Gastroesophageal sphincter (tissue), 4 donors: ENCODE measurements at regions not wholly inside any gene's neighbourhood (a gene's known extent, or its start where the extent isn't known, plus 50 kb on each side); places are given as distances from the start of the nearest gene placed in this dataset.

Experiments used
- ATAC-seq: fragments of 150-250 bp; one replicate; pipeline ENCODE4 v1.9.1; 2016; ENCODE audit warnings: mild to moderate bottlenecking, moderate library complexity
- H3K27ac ChIP-seq, 4 donors: fragments of 200-600 bp; sonication (generic) in 3 of 4; 1 replicate in 3 of 4; 2 replicates in 1 of 4; pipeline ENCODE4 v1.5.1; 2016 to 2019
- H3K27me3 ChIP-seq: fragments of 200-600 bp; sonication (generic); one replicate; pipeline ENCODE4 v1.5.1; 2019
- H3K36me3 ChIP-seq, 2 donors: fragments of 200-600 bp; sonication (generic); one replicate each; pipeline ENCODE4 v1.5.1; 2019; ENCODE audit warnings: control low read depth in 1 of 2
- H3K4me1 ChIP-seq, 3 donors: fragments of 200-600 bp; sonication (generic); 1 replicate in 2 of 3; 2 replicates in 1 of 3; pipeline ENCODE4 v1.5.1; 2016 to 2019; ENCODE audit warnings: control low read depth in 2 of 3
- H3K4me3 ChIP-seq, 2 donors: fragments of 200-600 bp; sonication (generic); one replicate each; pipeline ENCODE4 v1.5.1; 2019; ENCODE audit warnings: mild to moderate bottlenecking in 1 of 2, moderate library complexity in 1 of 2
- H3K9me3 ChIP-seq, 3 donors: fragments of 200-600 bp; sonication (generic); one replicate each; pipeline ENCODE4 v1.5.1; 2017 to 2019; ENCODE audit warnings: control low read depth in 2 of 3
- CTCF ChIP-seq, 4 experiments: fragments of 200-600 bp in 2 of 4; fragments of 450-650 bp in 2 of 4; sonication (generic) in 1 of 4; IDR thresholded peaks; one replicate each; pipeline ENCODE4 v1.5.1; 2017 to 2019; ENCODE audit warnings: antibody characterized with exemption in 4 of 4, mild to moderate bottlenecking in 2 of 4, moderate library complexity in 2 of 4
- EP300 ChIP-seq: sonication (generic); formaldehyde crosslinking; IDR thresholded peaks from one replicate; pipeline ENCODE4 v1.6.1; 2017; ENCODE audit warnings: antibody characterized with exemption, mild to moderate bottlenecking
- POLR2A ChIP-seq, 2 donors: fragments of 450-650 bp; IDR thresholded peaks; one replicate each; pipeline ENCODE4 v1.6.1; 2017; ENCODE audit warnings: antibody characterized with exemption in 2 of 2, mild to moderate bottlenecking in 2 of 2, moderate library complexity in 1 of 2
- POLR2AphosphoS5 ChIP-seq: sonication (generic); formaldehyde crosslinking; IDR thresholded peaks from one replicate; pipeline ENCODE4 v1.6.1; 2017; ENCODE audit warnings: antibody characterized with exemption
- WGBS, 2 donors: methylation state at CpG; one replicate each; pipeline ENCODE4 v1.1.5; 2018; ENCODE audit warnings: low coverage in 1 of 2; 5-methylcytosine and 5-hydroxymethylcytosine counted together

GRCh38 chr11:128297805-128298204, 289.6 kb downstream of the ETS1 start:
- no peak overlapping the region for H3K4me3 ChIP-seq
- TF ChIP-seq POLR2AphosphoS5 = no peak
- TF ChIP-seq POLR2A (IDR thresholded peaks at IDR 0.05) = no peak
- no peaks in the 10 kb centered on the region for H3K9me3 ChIP-seq
- H3K27me3 ChIP-seq = no peaks in the 10 kb centered on the region
- ATAC-seq = no peak
- no peaks in the 10 kb centered on the region for H3K36me3 ChIP-seq
- peak overlapping the region in 3 of 4 donors; percentile 18 to 43 (median 39) for H3K27ac ChIP-seq
- 46 to 50% methylated on average over 2 to 3 of the region's 3 CpGs for WGBS, 2 donors
- peaks cover 3 to 40% (median 20%) of the 10 kb centered on the region in 3 donors for H3K4me1 ChIP-seq

GRCh38 chr11:128297091-128297651, 290.2 kb downstream of the ETS1 start:
- 29 to 46% methylated on average over 4 of the region's 4 CpGs for WGBS, 2 donors
- TF ChIP-seq POLR2A (IDR thresholded peaks at IDR 0.05) = no peak
- no peak for TF ChIP-seq POLR2AphosphoS5
- TF ChIP-seq EP300 = no peak
- TF ChIP-seq CTCF (IDR thresholded peaks at IDR 0.05) = no peak
- H3K4me3 ChIP-seq = no peak overlapping the region
- H3K9me3 ChIP-seq = no peaks in the 10 kb centered on the region
- H3K27ac ChIP-seq = peak overlapping the region in 2 of 4 donors; percentile 13 to 39
- H3K27me3 ChIP-seq = no peaks in the 10 kb centered on the region
- ATAC-seq = no peak
- H3K4me1 ChIP-seq = peaks cover 3 to 40% (median 20%) of the 10 kb centered on the region in 3 donors
- H3K36me3 ChIP-seq = no peaks in the 10 kb centered on the region

- ATAC-seq = no peak
- Histone ChIP-seq H3K4me3 (no peak overlapping the region), H3K27me3 (no peaks in the 10 kb centered on the region), H3K36me3 (no peaks in the 10 kb centered on the region), H3K27ac (no peak overlapping the region), H3K4me1 (peaks cover 3 to 56% (median 25%) of the 10 kb centered on the region in 3 donors), H3K9me3 (no peaks in the 10 kb centered on the region)
- 63 to 71% methylated on average over 1 of the region's 1 CpG for WGBS, 2 donors
- TF ChIP-seq CTCF (IDR thresholded peaks at IDR 0.05) (no peak), POLR2AphosphoS5 (no peak), EP300 (no peak), POLR2A (IDR thresholded peaks at IDR 0.05) (no peak)
Measured at GRCh38 chr11:128294671-128295050, 292.7 kb downstream of the ETS1 start.

GRCh38 chr11:128294001-128294670, 293.2 kb downstream of the ETS1 start:
- Histone ChIP-seq H3K27me3 (no peaks in the 10 kb centered on the region), H3K27ac (no peak overlapping the region), H3K4me1 (peaks cover 3 to 60% (median 25%) of the 10 kb centered on the region in 3 donors), H3K9me3 (no peaks in the 10 kb centered on the region), H3K36me3 (no peaks in the 10 kb centered on the region), H3K4me3 (no peak overlapping the region)
- 71 to 80% methylated on average over 1 to 10 of the region's 11 CpGs for WGBS, 2 donors
- ATAC-seq = no peak
- no peak for TF ChIP-seq EP300
- TF ChIP-seq POLR2A (IDR thresholded peaks at IDR 0.05) = no peak
- TF ChIP-seq CTCF (IDR thresholded peaks at IDR 0.05) = no peak
- no peak for TF ChIP-seq POLR2AphosphoS5

- WGBS, 2 donors = 88 to 89% methylated on average over 4 to 7 of the region's 7 CpGs
- ATAC-seq = no peak
Measured at GRCh38 chr11:128291835-128292234, 295.5 kb downstream of the ETS1 start.

More at GRCh38 chr11:128291835-128292234, 295.5 kb downstream of the ETS1 start:
- H3K4me3 ChIP-seq = no peak overlapping the region
- H3K27ac ChIP-seq = no peak overlapping the region
- H3K36me3 ChIP-seq = no peaks in the 10 kb centered on the region
- peaks cover 0 to 38% (median 17%) of the 10 kb centered on the region in 3 donors for H3K4me1 ChIP-seq
- H3K9me3 ChIP-seq = no peaks in the 10 kb centered on the region
- H3K27me3 ChIP-seq = no peaks in the 10 kb centered on the region
- TF ChIP-seq POLR2AphosphoS5 (no peak), EP300 (no peak), POLR2A (IDR thresholded peaks at IDR 0.05) (no peak), CTCF (IDR thresholded peaks at IDR 0.05) (no peak)
